ENCODE measurements at regions not wholly inside any gene's neighbourhood (a gene's known extent, or its start where the extent isn't known, plus 50 kb on each side); places are given as distances from the start of the nearest gene placed in this dataset.

DNA sequence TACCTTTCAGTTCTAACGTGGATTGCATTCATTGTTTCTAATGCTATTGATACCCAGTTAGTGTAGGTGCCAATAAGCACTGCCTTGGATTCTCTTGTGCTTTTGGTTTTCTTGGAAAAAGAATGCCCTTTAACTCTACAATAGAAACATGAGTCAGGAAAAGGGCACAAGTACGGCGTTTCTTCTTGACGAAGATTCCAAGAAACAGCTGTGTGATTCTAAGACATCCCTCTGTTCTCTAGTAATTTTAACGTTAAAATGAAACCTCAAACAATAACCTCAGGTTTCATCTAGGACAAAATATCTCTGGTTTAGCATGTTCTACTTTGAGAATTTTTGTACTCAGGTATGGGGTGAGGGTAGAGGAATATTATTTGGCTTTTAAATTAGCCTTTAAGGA, 540.5 kb upstream of the ATP11B start:
- TF ChIP-seq, protein P1, sequence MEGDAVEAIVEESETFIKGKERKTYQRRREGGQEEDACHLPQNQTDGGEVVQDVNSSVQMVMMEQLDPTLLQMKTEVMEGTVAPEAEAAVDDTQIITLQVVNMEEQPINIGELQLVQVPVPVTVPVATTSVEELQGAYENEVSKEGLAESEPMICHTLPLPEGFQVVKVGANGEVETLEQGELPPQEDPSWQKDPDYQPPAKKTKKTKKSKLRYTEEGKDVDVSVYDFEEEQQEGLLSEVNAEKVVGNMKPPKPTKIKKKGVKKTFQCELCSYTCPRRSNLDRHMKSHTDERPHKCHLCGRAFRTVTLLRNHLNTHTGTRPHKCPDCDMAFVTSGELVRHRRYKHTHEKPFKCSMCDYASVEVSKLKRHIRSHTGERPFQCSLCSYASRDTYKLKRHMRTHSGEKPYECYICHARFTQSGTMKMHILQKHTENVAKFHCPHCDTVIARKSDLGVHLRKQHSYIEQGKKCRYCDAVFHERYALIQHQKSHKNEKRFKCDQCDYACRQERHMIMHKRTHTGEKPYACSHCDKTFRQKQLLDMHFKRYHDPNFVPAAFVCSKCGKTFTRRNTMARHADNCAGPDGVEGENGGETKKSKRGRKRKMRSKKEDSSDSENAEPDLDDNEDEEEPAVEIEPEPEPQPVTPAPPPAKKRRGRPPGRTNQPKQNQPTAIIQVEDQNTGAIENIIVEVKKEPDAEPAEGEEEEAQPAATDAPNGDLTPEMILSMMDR (IDR thresholded peaks at IDR 0.05), result no peak
- TF ChIP-seq, protein P2, sequence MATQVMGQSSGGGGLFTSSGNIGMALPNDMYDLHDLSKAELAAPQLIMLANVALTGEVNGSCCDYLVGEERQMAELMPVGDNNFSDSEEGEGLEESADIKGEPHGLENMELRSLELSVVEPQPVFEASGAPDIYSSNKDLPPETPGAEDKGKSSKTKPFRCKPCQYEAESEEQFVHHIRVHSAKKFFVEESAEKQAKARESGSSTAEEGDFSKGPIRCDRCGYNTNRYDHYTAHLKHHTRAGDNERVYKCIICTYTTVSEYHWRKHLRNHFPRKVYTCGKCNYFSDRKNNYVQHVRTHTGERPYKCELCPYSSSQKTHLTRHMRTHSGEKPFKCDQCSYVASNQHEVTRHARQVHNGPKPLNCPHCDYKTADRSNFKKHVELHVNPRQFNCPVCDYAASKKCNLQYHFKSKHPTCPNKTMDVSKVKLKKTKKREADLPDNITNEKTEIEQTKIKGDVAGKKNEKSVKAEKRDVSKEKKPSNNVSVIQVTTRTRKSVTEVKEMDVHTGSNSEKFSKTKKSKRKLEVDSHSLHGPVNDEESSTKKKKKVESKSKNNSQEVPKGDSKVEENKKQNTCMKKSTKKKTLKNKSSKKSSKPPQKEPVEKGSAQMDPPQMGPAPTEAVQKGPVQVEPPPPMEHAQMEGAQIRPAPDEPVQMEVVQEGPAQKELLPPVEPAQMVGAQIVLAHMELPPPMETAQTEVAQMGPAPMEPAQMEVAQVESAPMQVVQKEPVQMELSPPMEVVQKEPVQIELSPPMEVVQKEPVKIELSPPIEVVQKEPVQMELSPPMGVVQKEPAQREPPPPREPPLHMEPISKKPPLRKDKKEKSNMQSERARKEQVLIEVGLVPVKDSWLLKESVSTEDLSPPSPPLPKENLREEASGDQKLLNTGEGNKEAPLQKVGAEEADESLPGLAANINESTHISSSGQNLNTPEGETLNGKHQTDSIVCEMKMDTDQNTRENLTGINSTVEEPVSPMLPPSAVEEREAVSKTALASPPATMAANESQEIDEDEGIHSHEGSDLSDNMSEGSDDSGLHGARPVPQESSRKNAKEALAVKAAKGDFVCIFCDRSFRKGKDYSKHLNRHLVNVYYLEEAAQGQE (IDR thresholded peaks at IDR 0.05; ENCODE audit: insufficient read depth in 1 of 2, low read depth in 2 of 2, low read length in 1 of 2), result no peak
- no peak for TF ChIP-seq POLR2AphosphoS5 (IDR thresholded peaks at IDR 0.05; ENCODE audit: low read depth, low read length)

Data from Panc1 (cell line).